Uterus (tissue), 2 donors: ENCODE measurements at regions not wholly inside any gene's neighbourhood (a gene's known extent, or its start where the extent isn't known, plus 50 kb on each side); places are given as distances from the start of the nearest gene placed in this dataset.

Experiments used
- POLR2A ChIP-seq, 2 donors: fragments of 450-650 bp; IDR thresholded peaks; one replicate each; pipeline ENCODE4 v1.6.1; 2016; ENCODE audit warnings: antibody characterized with exemption in 2 of 2, mild to moderate bottlenecking in 1 of 2, moderate library complexity in 1 of 2
- TF ChIP-seq, protein P1 (sequence below), 4 experiments: fragments of 200-600 bp in 2 of 4; fragments of 450-650 bp in 2 of 4; sonication (generic) in 2 of 4; IDR thresholded peaks; one replicate each; pipeline ENCODE4 v1.5.1; 2016 to 2019; ENCODE audit warnings: antibody characterized with exemption in 4 of 4, mild to moderate bottlenecking in 2 of 4, moderate library complexity in 1 of 4

DNA sequence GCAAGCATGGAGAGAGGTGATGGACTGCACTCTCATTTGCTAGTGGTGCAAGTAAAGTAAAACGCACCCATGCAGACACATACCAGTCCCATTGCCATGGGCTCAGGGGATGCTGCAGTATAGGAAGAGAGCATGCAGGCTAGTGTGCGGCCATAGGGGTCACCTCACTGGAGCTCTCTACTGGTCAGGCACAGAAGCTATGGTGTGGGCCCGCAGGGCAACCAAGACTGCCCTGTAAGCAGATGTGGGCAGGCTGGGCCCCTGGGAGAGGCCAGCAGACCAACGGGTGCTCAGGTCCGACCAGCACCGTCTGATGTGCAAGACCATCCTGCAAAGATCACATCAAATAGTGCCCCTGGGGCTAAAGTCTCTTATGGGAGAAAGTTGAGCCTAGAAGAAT lies 290.7 kb downstream of the HTR1B start:
- TF ChIP-seq, protein P1, sequence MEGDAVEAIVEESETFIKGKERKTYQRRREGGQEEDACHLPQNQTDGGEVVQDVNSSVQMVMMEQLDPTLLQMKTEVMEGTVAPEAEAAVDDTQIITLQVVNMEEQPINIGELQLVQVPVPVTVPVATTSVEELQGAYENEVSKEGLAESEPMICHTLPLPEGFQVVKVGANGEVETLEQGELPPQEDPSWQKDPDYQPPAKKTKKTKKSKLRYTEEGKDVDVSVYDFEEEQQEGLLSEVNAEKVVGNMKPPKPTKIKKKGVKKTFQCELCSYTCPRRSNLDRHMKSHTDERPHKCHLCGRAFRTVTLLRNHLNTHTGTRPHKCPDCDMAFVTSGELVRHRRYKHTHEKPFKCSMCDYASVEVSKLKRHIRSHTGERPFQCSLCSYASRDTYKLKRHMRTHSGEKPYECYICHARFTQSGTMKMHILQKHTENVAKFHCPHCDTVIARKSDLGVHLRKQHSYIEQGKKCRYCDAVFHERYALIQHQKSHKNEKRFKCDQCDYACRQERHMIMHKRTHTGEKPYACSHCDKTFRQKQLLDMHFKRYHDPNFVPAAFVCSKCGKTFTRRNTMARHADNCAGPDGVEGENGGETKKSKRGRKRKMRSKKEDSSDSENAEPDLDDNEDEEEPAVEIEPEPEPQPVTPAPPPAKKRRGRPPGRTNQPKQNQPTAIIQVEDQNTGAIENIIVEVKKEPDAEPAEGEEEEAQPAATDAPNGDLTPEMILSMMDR (IDR thresholded peaks at IDR 0.05): no peak
- TF ChIP-seq POLR2A (IDR thresholded peaks at IDR 0.05): no peak
